Keratinocyte (primary cell): ENCODE measurements at regions not wholly inside any gene's neighbourhood (a gene's known extent, or its start where the extent isn't known, plus 50 kb on each side); places are given as distances from the start of the nearest gene placed in this dataset.

Source experiments
- DNase-seq: peaks from one replicate; pipeline ENCODE4 v3.0.0-alpha.2; 2011; ENCODE audit warnings: low read depth, missing footprints, low spot score
- FAIRE-seq: peaks from 2 replicates; lab custom pipeline; 2011; peaks lifted over from hg19 to GRCh38; lab: Jason Lieb, UNC
- H2AFZ ChIP-seq: 2 replicates; pipeline ENCODE4 v1.6.0; 2012; ENCODE audit warnings: low read length, control low read depth, inconsistent platforms; ENCODE audit not compliant: control insufficient read depth
- H3K27ac ChIP-seq: 2 replicates; pipeline ENCODE4 v1.5.1; 2011; ENCODE audit warnings: low read length; ENCODE audit not compliant: control insufficient read depth, insufficient read depth
- H3K27me3 ChIP-seq: 3 replicates; pipeline ENCODE4 v1.6.0; 2011; ENCODE audit warnings: low read length; ENCODE audit not compliant: control insufficient read depth, insufficient read depth; ENCODE audit errors: extremely low read depth
- H3K36me3 ChIP-seq, 2 experiments: 2 replicates in 1 of 2; 3 replicates in 1 of 2; pipeline ENCODE4 v1.5.1; 2011; ENCODE audit warnings: low read length in 2 of 2, mild to moderate bottlenecking in 1 of 2; ENCODE audit not compliant: control insufficient read depth in 2 of 2, insufficient read depth in 2 of 2; ENCODE audit errors: extremely low read depth in 1 of 2
- H3K4me1 ChIP-seq: 3 replicates; pipeline ENCODE4 v1.5.1; 2011; ENCODE audit warnings: low read length; ENCODE audit not compliant: control insufficient read depth, insufficient read depth; ENCODE audit errors: extremely low read depth
- H3K4me2 ChIP-seq: 3 replicates; pipeline ENCODE4 v1.6.0; 2011; ENCODE audit warnings: low read depth, low read length; ENCODE audit not compliant: control insufficient read depth, insufficient read depth; ENCODE audit errors: extremely low read depth
- H3K4me3 ChIP-seq, 3 experiments: fragments of 200-600 bp in 1 of 3; sonication (generic) in 1 of 3; 2 replicates in 2 of 3; 3 replicates in 1 of 3; pipeline ENCODE4 v1.5.1; 2011 to 2016; ENCODE audit warnings: low read length in 3 of 3, mild to moderate bottlenecking in 3 of 3, control low read depth in 2 of 3, inconsistent platforms in 1 of 3, low read depth in 1 of 3, mixed read lengths in 1 of 3, mixed run types in 1 of 3, moderate library complexity in 1 of 3; ENCODE audit not compliant: control insufficient read depth in 2 of 3, insufficient read depth in 2 of 3; ENCODE audit errors: extremely low read depth in 1 of 3
- H3K79me2 ChIP-seq: 2 replicates; pipeline ENCODE4 v1.6.0; 2012; ENCODE audit warnings: low read length; ENCODE audit not compliant: control insufficient read depth, insufficient read depth
- H3K9ac ChIP-seq: 3 replicates; pipeline ENCODE4 v1.6.0; 2011; ENCODE audit warnings: low read length; ENCODE audit not compliant: control insufficient read depth, insufficient read depth; ENCODE audit errors: extremely low read depth
- H3K9me1 ChIP-seq: 3 replicates; pipeline ENCODE4 v1.6.0; 2011; ENCODE audit warnings: low read length; ENCODE audit not compliant: control insufficient read depth, insufficient read depth; ENCODE audit errors: extremely low read depth
- H3K9me3 ChIP-seq: 2 replicates; pipeline ENCODE4 v1.5.1; 2012; ENCODE audit warnings: low read depth, low read length; ENCODE audit not compliant: control insufficient read depth
- H4K20me1 ChIP-seq: 3 replicates; pipeline ENCODE4 v1.6.0; 2011; ENCODE audit warnings: low read length; ENCODE audit not compliant: control insufficient read depth, insufficient read depth; ENCODE audit errors: extremely low read depth
- CTCF ChIP-seq, 3 experiments: IDR thresholded peaks in 1 of 3; conservative IDR thresholded peaks in 1 of 3; optimal IDR thresholded peaks in 1 of 3; 2 replicates in 2 of 3; 3 replicates in 1 of 3; pipeline versions ENCODE3 to v1.5.1; 2011; ENCODE audit warnings: low read length in 3 of 3, mild to moderate bottlenecking in 3 of 3, moderate library complexity in 2 of 3, control low read depth in 1 of 3, inconsistent platforms in 1 of 3; ENCODE audit not compliant: insufficient read depth in 2 of 3; ENCODE audit errors: extremely low read depth in 1 of 3
- EZH2 ChIP-seq: IDR thresholded peaks from one replicate; pipeline ENCODE4 v1.6.1; 2012; ENCODE audit warnings: inconsistent platforms, mild to moderate bottlenecking, low read length, moderate library complexity
- dilution Hi-C: fragments of 300-500 bp; cut with MboI; formaldehyde crosslinking; loops from one replicate; pipeline ENCODE4 v1.7.0; 2020; ENCODE audit warnings: low sequenced_read_pairs; ENCODE audit not compliant: extremely low pct_ligation_motif_present

DNA sequence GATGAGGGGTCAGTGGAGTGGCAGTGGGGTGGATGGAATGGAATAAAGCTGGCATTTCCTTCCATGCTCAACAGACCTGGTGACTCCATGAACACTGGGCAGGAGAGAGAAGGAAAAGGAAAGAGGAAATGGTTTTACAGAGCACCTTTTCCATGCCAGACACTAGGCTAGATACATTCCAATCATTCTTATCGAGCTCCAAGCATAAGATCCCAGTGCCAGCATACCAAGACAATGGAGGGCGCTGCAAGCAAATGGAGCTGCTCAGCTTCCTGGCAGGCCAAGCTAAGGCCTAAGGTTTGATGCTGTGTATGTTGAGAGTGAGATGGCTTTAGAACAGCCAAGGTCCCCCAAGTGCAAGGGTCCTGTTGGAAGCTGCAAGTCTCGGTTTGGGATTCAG, 113.2 kb downstream of the HSPH1 start:
- Histone ChIP-seq H4K20me1 (no peaks in the 10 kb centered on the region), H3K4me2 (peak overlapping the region; percentile 34), H3K4me1 (peaks cover 43% of the 10 kb centered on the region), H2AFZ (peak overlapping the region; percentile 84), H3K4me3 (no peak overlapping the region), H3K79me2 (no peaks in the 10 kb centered on the region), H3K27ac (no peak overlapping the region), H3K9me3 (no peaks in the 10 kb centered on the region), H3K27me3 (no peaks in the 10 kb centered on the region), H3K9me1 (no peaks in the 10 kb centered on the region), H3K36me3 (no peaks in the 10 kb centered on the region), H3K9ac (no peak overlapping the region)
- DNase-seq (no peak), FAIRE-seq (peak; percentile 79)
- TF ChIP-seq CTCF (optimal IDR thresholded peaks at IDR 0.05 in 1 of 3, IDR thresholded peaks at IDR 0.05 in 1 of 3, conservative IDR thresholded peaks at IDR 0.05 in 1 of 3; ENCODE audit: extremely low read depth in 1 of 3, insufficient read depth in 2 of 3, low read length in 3 of 3): peak in 2 of 3 experiments; percentile 12 to 75
- TF ChIP-seq EZH2: no peak
- dilution Hi-C loops: no loop called here

DNA sequence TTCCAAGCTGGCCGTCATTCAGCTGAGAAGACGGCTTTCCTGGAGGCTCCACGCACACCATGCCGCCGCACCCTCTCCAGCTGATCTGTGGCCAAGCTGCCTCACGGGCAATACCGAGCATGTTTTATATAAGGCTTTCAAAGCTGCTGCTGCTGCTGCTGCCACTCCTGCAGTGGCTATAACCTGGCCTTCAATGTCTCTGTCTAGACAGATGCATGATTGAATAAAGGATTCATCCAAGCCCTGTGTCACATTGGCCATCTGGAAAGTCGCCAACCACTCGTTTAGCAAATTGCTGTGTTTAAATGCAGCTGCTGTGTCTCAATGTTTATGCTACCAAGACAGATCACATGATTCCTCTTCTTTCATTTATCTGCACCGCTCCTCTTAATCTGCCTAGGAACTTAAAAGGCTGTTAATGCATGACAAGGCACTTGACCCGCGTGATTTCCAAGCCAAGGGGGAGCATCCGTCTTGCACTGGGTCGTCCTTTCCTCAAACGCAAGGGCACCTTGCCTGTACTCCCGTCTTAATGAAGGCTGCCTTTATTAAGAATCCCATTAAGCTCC, 114.3 kb downstream of the TEX26 start:
- H3K27ac ChIP-seq: peak overlapping the region; percentile 93
- peak overlapping the region; percentile 91 for H3K4me2 ChIP-seq
- peak; percentile 71 for FAIRE-seq
- peak overlapping the region; percentile 87 for H2AFZ ChIP-seq
- peak overlapping the region in 1 of 3 experiments; percentile 29 for H3K4me3 ChIP-seq
- no peak for TF ChIP-seq CTCF (optimal IDR thresholded peaks at IDR 0.05 in 1 of 3, IDR thresholded peaks at IDR 0.05 in 1 of 3, conservative IDR thresholded peaks at IDR 0.05 in 1 of 3; ENCODE audit: extremely low read depth in 1 of 3, insufficient read depth in 2 of 3, low read length in 3 of 3)
- no peaks in the 10 kb centered on the region for H3K79me2 ChIP-seq
- no peaks in the 10 kb centered on the region for H3K9me1 ChIP-seq
- dilution Hi-C loops: no loop called here
- H3K27me3 ChIP-seq: no peaks in the 10 kb centered on the region
- no peaks in the 10 kb centered on the region for H4K20me1 ChIP-seq
- H3K9me3 ChIP-seq: no peaks in the 10 kb centered on the region
- DNase-seq: no peak
- peaks cover 43% of the 10 kb centered on the region for H3K4me1 ChIP-seq
- H3K9ac ChIP-seq: peak overlapping the region; percentile 67
- no peaks in the 10 kb centered on the region for H3K36me3 ChIP-seq
